A673 (cell line): ENCODE measurements at regions not wholly inside any gene's neighbourhood (a gene's known extent, or its start where the extent isn't known, plus 50 kb on each side); places are given as distances from the start of the nearest gene placed in this dataset.

Experiments
- CTCF ChIP-seq: fragments of 300-800, 200-600 bp; sonication (generic); conservative IDR thresholded peaks from 2 replicates; pipeline ENCODE4 v1.5.1; 2017; ENCODE audit warnings: low read depth, mild to moderate bottlenecking, antibody characterized with exemption, low read length, moderate library complexity, mixed read lengths
- EZH2 ChIP-seq: fragments of 200-600 bp; sonication (generic); IDR thresholded peaks from 2 replicates; pipeline ENCODE4 v1.6.1; 2017; ENCODE audit warnings: borderline replicate concordance, low read depth, mild to moderate bottlenecking, mixed read lengths, antibody characterized with exemption, low read length; ENCODE audit not compliant: poor library complexity, severe bottlenecking

- no peak for TF ChIP-seq CTCF
- TF ChIP-seq EZH2, result no peak
These were observed 161.2 kb upstream of the ECI2 start for GRCh38 chr6:4296552-4296951.
